ENCODE measurements at regions not wholly inside any gene's neighbourhood (a gene's known extent, or its start where the extent isn't known, plus 50 kb on each side); places are given as distances from the start of the nearest gene placed in this dataset.
"Not testable (repeated sequence)": the region's sequence is repeated elsewhere in the genome, so short reads cannot be mapped to it uniquely, and the experiment has no call there.

DNA sequence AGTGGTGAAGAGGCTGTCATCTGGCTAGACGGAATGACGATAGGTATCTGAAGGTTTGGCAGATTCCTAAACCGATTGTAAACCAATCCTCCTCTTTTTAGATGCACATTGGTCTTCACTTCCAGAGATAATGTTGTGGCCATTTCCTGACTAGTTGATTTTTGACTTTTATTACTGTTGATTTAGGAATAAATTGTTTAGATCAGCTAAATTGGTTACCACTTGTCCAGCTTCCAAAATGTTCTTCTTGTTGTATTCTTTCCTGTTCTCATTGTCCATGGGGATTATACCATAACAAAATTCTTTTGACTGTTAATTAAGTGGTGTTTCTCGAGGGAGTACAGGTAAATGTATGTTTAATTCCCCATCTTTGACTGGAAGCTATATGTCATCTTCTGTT is 119.7 kb downstream of the MACROH2A1 start:
- no peak for DNase-seq (ENCODE audit: low spot score)

GRCh38 chr5:135276151-135276550 is 122.9 kb downstream of the MACROH2A1 start:
- no peak for DNase-seq (ENCODE audit: low spot score)

DNA sequence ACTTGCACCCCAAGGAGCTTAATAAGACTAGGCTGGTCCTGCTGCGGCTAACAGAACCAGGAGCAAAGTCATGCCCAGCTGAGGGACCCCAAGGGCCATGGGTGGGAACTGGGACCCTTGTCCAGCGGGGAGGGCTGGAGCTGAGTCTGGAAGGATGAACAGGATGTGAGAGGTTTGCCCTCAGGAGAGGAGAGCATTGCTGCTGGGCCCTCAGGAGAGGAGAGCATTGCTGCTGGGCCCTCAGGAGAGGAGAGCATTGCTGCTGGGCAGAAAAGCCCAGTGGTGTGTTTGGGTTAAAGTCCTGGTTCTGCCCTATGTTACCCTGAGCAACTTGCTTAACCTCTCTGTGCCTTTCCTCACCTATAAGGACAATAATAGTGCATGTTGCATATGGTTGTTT is 125.8 kb downstream of the MACROH2A1 start:
- DNase-seq (ENCODE audit: low spot score), result no peak

GRCh38 chr5:135272311-135272805 is 126.7 kb downstream of the MACROH2A1 start:
- no peak for DNase-seq (ENCODE audit: low spot score)

- no peak for DNase-seq (ENCODE audit: low spot score)
Observed at GRCh38 chr5:135271533-135272310, 127.3 kb downstream of the MACROH2A1 start.

- no peak for DNase-seq (ENCODE audit: low spot score)
Observed at GRCh38 chr5:135269931-135270421, 129.1 kb downstream of the MACROH2A1 start.

DNA sequence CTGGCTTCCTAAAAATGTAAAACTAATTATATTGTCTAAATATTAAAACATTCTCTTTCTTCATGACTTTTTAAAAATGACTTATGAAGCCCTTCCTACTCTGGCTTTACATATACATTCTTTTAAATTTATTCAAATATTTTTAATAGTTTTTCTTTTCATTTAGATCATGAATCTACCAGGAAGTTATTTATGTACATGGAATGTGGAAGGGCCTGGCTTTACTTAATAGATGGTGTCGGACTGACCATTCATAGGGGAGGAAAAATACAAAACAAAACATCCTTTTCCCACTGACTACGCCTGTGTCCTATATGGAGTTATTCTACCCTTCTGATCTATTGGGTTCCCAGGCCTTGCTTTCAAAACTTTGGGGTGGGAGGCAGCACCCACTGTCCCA is 129.8 kb downstream of the MACROH2A1 start:
- DNase-seq (ENCODE audit: low spot score), result no peak

- no peak for DNase-seq (ENCODE audit: low spot score)
Observed at GRCh38 chr5:135266975-135267374, 132.1 kb downstream of the MACROH2A1 start.

- DNase-seq (ENCODE audit: low spot score), result no peak
Observed at GRCh38 chr5:135266303-135266635, 132.8 kb downstream of the MACROH2A1 start.

- DNase-seq (ENCODE audit: low spot score), result no peak
Observed at GRCh38 chr5:135265497-135266302, 133.3 kb downstream of the MACROH2A1 start.

- DNase-seq (ENCODE audit: low spot score), result no peak
Observed at GRCh38 chr5:135264451-135265440, 134.3 kb downstream of the MACROH2A1 start.

GRCh38 chr5:135263022-135263668 is 135.9 kb downstream of the MACROH2A1 start:
- no peak for DNase-seq (ENCODE audit: low spot score)

GRCh38 chr5:135262364-135262763 is 136.7 kb downstream of the MACROH2A1 start:
- no peak for DNase-seq (ENCODE audit: low spot score)

GRCh38 chr5:135260108-135260507 is 138.9 kb downstream of the MACROH2A1 start:
- DNase-seq (ENCODE audit: low spot score), result not testable (repeated sequence)

GRCh38 chr5:135255461-135256178 is 143.4 kb downstream of the MACROH2A1 start:
- no peak for DNase-seq (ENCODE audit: low spot score)

DNA sequence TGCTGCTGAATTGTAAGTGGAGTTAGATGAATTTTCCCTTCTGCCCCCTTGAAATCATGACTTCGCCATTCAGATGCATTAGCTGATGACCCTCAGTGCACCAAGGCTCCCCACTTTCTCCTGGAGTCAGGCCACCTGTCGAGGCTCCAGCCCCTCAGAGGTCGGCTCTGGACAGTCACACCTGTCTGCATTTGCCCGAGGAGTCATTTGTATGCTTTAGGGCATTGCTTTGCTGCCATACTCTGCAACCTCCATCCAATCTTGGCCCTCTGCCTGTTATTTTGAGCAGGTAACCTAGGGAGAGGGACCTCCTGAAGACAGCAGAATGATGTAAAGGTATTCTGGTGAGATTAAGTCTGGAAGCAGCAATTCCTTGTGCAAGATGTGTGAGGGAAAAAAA is 144.8 kb downstream of the MACROH2A1 start:
- DNase-seq (ENCODE audit: low spot score), result no peak

- no peak for DNase-seq (ENCODE audit: low spot score)
Observed at GRCh38 chr5:135253601-135254178, 145.3 kb downstream of the MACROH2A1 start.

DNA sequence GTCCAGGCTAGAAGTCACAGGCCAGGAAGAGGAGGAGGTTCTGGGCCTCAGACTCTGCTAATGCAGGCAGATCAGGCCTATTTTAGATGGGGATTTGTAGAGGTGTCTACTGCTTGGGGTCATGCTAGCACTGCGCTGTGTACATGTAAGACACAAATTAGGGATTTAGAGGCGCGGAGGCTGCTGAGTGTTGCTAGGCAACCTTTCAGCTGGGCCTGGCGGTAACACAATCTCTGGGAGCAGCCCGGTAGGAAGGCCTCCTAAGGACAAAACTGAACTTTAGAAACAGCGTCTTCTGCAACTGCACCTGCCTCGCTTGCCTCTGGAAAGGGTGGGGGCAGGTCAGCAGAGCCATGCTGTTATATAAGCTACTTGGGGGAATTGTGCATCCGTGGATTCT is 147.9 kb downstream of the MACROH2A1 start:
- DNase-seq (ENCODE audit: low spot score), result peak; percentile 75

- DNase-seq (ENCODE audit: low spot score), result no peak
Observed at GRCh38 chr5:135250671-135251070, 148.4 kb downstream of the MACROH2A1 start.

GRCh38 chr5:135249658-135250057 is 149.4 kb downstream of the MACROH2A1 start:
- no peak for DNase-seq (ENCODE audit: low spot score)

Measured in Ammon's horn (tissue), 1 donor.